ENCODE measurements at regions not wholly inside any gene's neighbourhood (a gene's known extent, or its start where the extent isn't known, plus 50 kb on each side); places are given as distances from the start of the nearest gene placed in this dataset.

DNA sequence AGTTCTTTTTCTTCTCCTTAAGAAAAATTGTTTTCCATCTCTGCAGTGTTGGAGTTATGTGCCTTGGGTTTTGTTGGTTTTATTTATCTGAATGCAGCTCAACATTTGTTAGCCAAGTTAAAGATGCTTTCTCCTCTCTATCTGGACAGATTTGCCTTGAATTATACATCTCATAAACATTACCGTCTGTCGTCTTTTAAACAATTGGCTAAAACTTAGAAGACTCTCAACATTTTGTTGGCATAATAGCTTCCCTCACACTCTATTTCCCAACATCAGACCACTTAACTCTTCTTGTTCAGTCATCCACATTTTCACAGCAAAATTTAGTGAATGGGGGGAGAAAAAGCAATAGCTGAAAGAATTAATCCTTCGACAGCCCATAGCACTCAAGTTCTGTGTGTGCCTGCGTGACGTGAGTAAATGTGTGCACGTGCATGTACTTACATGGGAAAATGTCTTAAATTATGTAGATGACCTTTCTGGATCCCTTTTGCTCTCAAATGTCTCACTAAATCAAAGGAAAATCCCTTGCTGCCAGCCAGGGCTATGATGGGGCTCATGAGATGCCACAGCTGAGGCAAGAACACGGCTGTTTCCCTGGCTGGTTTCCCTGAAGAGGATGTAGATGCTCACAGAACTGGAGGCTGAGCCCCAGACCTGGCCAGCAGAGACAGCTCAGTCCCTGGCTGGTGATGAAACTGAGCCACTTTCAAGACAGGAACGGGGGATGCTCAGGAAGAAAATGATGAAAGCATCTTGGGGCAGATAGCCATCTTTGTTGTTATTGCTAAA, 382.2 kb downstream of the FBXW7 start:
- DNase-seq: no peak
- peaks cover 0 to 7% (median 0%) of the 10 kb centered on the region in 7 donors for H3K27me3 ChIP-seq (replicated peaks in 1 of 7)
- H3K27ac ChIP-seq: no peak overlapping the region
- no peak overlapping the region for H3K4me3 ChIP-seq
- TF ChIP-seq, protein P1, sequence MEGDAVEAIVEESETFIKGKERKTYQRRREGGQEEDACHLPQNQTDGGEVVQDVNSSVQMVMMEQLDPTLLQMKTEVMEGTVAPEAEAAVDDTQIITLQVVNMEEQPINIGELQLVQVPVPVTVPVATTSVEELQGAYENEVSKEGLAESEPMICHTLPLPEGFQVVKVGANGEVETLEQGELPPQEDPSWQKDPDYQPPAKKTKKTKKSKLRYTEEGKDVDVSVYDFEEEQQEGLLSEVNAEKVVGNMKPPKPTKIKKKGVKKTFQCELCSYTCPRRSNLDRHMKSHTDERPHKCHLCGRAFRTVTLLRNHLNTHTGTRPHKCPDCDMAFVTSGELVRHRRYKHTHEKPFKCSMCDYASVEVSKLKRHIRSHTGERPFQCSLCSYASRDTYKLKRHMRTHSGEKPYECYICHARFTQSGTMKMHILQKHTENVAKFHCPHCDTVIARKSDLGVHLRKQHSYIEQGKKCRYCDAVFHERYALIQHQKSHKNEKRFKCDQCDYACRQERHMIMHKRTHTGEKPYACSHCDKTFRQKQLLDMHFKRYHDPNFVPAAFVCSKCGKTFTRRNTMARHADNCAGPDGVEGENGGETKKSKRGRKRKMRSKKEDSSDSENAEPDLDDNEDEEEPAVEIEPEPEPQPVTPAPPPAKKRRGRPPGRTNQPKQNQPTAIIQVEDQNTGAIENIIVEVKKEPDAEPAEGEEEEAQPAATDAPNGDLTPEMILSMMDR (IDR thresholded peaks at IDR 0.05 in 8 of 11, conservative IDR thresholded peaks at IDR 0.05 in 3 of 11): no peak
- TF ChIP-seq POLR2A (IDR thresholded peaks at IDR 0.05) (no peak), POLR2AphosphoS5 (IDR thresholded peaks at IDR 0.05) (no peak)
- WGBS, 5 donors: 83 to 91% (median 90%) methylated on average over 8 of the region's 8 CpGs
- intact Hi-C loops (cut with DNase I; ENCODE audit: low total_unique reads): no loop called here
- no peaks in the 10 kb centered on the region for H3K36me3 ChIP-seq
- H3K9me3 ChIP-seq: no peaks in the 10 kb centered on the region
- peaks cover 0 to 4% (median 0%) of the 10 kb centered on the region in 6 donors for H3K4me1 ChIP-seq

DNA sequence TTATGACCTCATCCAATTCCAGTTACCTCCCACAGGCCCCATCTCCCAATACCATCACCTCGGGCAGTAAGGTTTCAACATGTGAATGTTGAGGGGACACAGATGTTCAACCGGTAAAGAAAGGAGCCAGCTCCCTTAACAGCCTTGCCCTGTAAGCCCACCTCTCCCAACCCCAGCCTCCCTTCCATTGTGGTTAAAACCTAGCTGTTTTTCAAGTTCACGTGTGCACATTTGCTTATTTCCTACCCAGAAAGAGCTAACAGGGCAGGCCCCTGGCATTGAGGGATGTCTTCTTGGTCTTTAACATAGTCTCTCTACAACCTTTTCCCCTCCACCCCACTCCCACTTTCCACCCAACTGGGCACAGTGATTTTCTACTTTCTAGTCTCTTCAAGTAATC, 385.7 kb downstream of the FBXW7 start:
- intact Hi-C loops (cut with DNase I; ENCODE audit: low total_unique reads): no loop called here
- TF ChIP-seq POLR2AphosphoS5 (IDR thresholded peaks at IDR 0.05) (no peak), POLR2A (IDR thresholded peaks at IDR 0.05) (no peak)
- TF ChIP-seq, protein P1 (IDR thresholded peaks at IDR 0.05 in 8 of 11, conservative IDR thresholded peaks at IDR 0.05 in 3 of 11): no peak
- no peak for DNase-seq
- 68 to 93% (median 86%) methylated on average over 3 of the region's 3 CpGs for WGBS, 5 donors
- Histone ChIP-seq H3K27me3 (replicated peaks in 1 of 7) (peaks cover 0 to 7% (median 0%) of the 10 kb centered on the region in 7 donors), H3K4me3 (no peak overlapping the region), H3K27ac (no peak overlapping the region), H3K4me1 (no peaks in the 10 kb centered on the region), H3K9me3 (peaks cover 0 to 27% (median 23%) of the 10 kb centered on the region in 8 donors), H3K36me3 (no peaks in the 10 kb centered on the region)

- Histone ChIP-seq H3K4me1 (no peaks in the 10 kb centered on the region), H3K9me3 (peaks cover 0 to 32% (median 27%) of the 10 kb centered on the region in 8 donors), H3K27me3 (replicated peaks in 1 of 7) (peaks cover 0 to 7% (median 0%) of the 10 kb centered on the region in 7 donors), H3K27ac (no peak overlapping the region), H3K4me3 (no peak overlapping the region), H3K36me3 (no peaks in the 10 kb centered on the region)
- DNase-seq: no peak
- intact Hi-C loops (cut with DNase I; ENCODE audit: low total_unique reads): no loop called here
- WGBS, 5 donors: 47 to 71% (median 53%) methylated on average over 2 to 3 of the region's 3 CpGs
- no peak for TF ChIP-seq POLR2AphosphoS5 (IDR thresholded peaks at IDR 0.05)
- TF ChIP-seq, protein P1 (IDR thresholded peaks at IDR 0.05 in 8 of 11, conservative IDR thresholded peaks at IDR 0.05 in 3 of 11): no peak
These were observed 386.1 kb downstream of the FBXW7 start for GRCh38 chr4:152149745-152150144.

DNA sequence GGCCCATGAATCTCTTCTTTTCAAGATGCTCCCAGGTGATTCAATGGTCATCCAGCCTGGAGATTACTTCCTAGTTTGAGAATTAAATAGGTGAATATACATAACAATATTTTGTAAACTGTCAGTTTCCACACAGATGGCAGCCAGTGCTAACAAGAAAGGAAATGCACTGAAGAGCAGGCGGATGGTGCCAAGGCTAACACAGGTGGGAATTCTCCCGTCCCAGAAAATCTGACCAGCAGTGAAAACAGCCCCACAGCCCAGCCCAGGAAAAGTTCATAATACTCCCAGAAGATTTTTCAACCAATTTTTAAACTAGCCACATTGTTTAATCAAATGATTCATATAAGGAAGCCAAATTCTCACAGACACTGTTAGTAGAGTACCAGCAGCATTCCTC, 387.2 kb upstream of the GATB start:
- Histone ChIP-seq H3K27ac (no peak overlapping the region), H3K4me1 (no peaks in the 10 kb centered on the region), H3K4me3 (no peak overlapping the region), H3K27me3 (replicated peaks in 1 of 7) (peaks cover 0 to 7% (median 0%) of the 10 kb centered on the region in 7 donors), H3K9me3 (peaks cover 0 to 48% (median 40%) of the 10 kb centered on the region in 8 donors), H3K36me3 (no peaks in the 10 kb centered on the region)
- DNase-seq: no peak
- 61 to 81% (median 75%) methylated on average over 2 of the region's 2 CpGs for WGBS, 5 donors
- intact Hi-C loops (cut with DNase I; ENCODE audit: low total_unique reads): no loop called here
- TF ChIP-seq, protein P1 (IDR thresholded peaks at IDR 0.05 in 8 of 11, conservative IDR thresholded peaks at IDR 0.05 in 3 of 11): no peak
- no peak for TF ChIP-seq POLR2AphosphoS5 (IDR thresholded peaks at IDR 0.05)
- TF ChIP-seq POLR2A (IDR thresholded peaks at IDR 0.05): no peak
